HCT116 (cell line): ENCODE measurements at regions not wholly inside any gene's neighbourhood (a gene's known extent, or its start where the extent isn't known, plus 50 kb on each side); places are given as distances from the start of the nearest gene placed in this dataset.

ENCODE experiments used
- CBX3 ChIP-seq: IDR thresholded peaks from 2 replicates; pipeline ENCODE4 v1.6.1; 2012; ENCODE audit warnings: low read depth
- CEBPB ChIP-seq: IDR thresholded peaks from 2 replicates; pipeline ENCODE4 v1.6.1; 2012; ENCODE audit warnings: low read depth
- EGR1 ChIP-seq: IDR thresholded peaks from 2 replicates; pipeline ENCODE4 v1.6.1; 2012; ENCODE audit warnings: low read depth
- EZH2 ChIP-seq: fragments of 200-600 bp; sonication (generic); IDR thresholded peaks from 2 replicates; pipeline ENCODE4 v1.6.1; 2017; ENCODE audit warnings: antibody characterized with exemption, mixed run types
- JUND ChIP-seq: IDR thresholded peaks from 2 replicates; pipeline ENCODE4 v1.6.1; 2012
- POLR2A ChIP-seq: IDR thresholded peaks from 2 replicates; pipeline ENCODE4 v1.7.0; 2011; ENCODE audit warnings: borderline replicate concordance; ENCODE audit not compliant: insufficient read depth, insufficient read length; ENCODE audit errors: extremely low read depth
- SP1 ChIP-seq: IDR thresholded peaks from 2 replicates; pipeline ENCODE4 v1.6.1; 2012; ENCODE audit warnings: low read depth
- TCF7L2 ChIP-seq: IDR thresholded peaks from 2 replicates; pipeline ENCODE4 v1.7.0; 2011; ENCODE audit warnings: borderline replicate concordance, inconsistent platforms; ENCODE audit not compliant: insufficient read depth, insufficient read length; ENCODE audit errors: extremely low read depth
- YY1 ChIP-seq: IDR thresholded peaks from 2 replicates; pipeline ENCODE4 v1.6.1; 2011; ENCODE audit warnings: low read length, low read depth, moderate library complexity, mild to moderate bottlenecking; ENCODE audit not compliant: insufficient replicate concordance; ENCODE audit errors: extremely low read depth
- TF ChIP-seq, protein P1 (sequence below), 3 experiments: fragments of 200-600 bp in 1 of 3; sonication (generic) in 1 of 3; IDR thresholded peaks in 2 of 3; conservative IDR thresholded peaks in 1 of 3; 2 replicates each; pipeline ENCODE4 v1.5.1; 2012 to 2017; ENCODE audit warnings: low read depth in 2 of 3, low read length in 2 of 3, antibody characterized with exemption in 1 of 3, borderline replicate concordance in 1 of 3, control low read depth in 1 of 3, mild to moderate bottlenecking in 1 of 3, mixed read lengths in 1 of 3, mixed run types in 1 of 3, moderate library complexity in 1 of 3; ENCODE audit not compliant: insufficient read depth in 1 of 3
- TF ChIP-seq, protein P2 (sequence below): IDR thresholded peaks from 2 replicates; pipeline ENCODE4 v1.6.1; 2012; ENCODE audit warnings: low read depth
- TF ChIP-seq, protein P3 (sequence below): IDR thresholded peaks from 2 replicates; pipeline ENCODE4 v1.6.1; 2012

DNA sequence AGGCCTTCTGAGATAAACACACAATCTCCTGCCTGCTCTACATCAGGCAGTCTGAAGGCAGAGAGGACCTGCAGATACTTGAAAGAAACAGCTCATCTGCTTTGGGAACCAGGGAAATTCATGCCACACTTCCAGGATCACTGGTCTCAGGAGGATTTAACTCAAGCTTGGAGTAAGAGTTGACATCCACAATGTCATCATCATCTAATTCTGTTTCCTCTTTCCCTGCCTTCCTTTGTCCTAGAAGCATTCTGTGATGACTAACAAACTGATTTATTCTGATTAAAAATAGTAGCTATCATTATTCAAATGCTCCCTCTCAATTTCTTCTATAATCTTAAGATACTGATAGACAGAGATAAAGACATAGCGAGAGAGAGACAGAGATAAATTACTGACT lies 766.8 kb downstream of the BCL11A start:
- no peak for TF ChIP-seq EZH2
- TF ChIP-seq, protein P1, sequence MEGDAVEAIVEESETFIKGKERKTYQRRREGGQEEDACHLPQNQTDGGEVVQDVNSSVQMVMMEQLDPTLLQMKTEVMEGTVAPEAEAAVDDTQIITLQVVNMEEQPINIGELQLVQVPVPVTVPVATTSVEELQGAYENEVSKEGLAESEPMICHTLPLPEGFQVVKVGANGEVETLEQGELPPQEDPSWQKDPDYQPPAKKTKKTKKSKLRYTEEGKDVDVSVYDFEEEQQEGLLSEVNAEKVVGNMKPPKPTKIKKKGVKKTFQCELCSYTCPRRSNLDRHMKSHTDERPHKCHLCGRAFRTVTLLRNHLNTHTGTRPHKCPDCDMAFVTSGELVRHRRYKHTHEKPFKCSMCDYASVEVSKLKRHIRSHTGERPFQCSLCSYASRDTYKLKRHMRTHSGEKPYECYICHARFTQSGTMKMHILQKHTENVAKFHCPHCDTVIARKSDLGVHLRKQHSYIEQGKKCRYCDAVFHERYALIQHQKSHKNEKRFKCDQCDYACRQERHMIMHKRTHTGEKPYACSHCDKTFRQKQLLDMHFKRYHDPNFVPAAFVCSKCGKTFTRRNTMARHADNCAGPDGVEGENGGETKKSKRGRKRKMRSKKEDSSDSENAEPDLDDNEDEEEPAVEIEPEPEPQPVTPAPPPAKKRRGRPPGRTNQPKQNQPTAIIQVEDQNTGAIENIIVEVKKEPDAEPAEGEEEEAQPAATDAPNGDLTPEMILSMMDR (IDR thresholded peaks at IDR 0.05 in 2 of 3, conservative IDR thresholded peaks at IDR 0.05 in 1 of 3; ENCODE audit: borderline replicate concordance in 1 of 3, insufficient read depth in 1 of 3, low read depth in 2 of 3, low read length in 2 of 3) = no peak
- TF ChIP-seq POLR2A = no peak
- TF ChIP-seq EGR1 = no peak
- TF ChIP-seq, protein P2, sequence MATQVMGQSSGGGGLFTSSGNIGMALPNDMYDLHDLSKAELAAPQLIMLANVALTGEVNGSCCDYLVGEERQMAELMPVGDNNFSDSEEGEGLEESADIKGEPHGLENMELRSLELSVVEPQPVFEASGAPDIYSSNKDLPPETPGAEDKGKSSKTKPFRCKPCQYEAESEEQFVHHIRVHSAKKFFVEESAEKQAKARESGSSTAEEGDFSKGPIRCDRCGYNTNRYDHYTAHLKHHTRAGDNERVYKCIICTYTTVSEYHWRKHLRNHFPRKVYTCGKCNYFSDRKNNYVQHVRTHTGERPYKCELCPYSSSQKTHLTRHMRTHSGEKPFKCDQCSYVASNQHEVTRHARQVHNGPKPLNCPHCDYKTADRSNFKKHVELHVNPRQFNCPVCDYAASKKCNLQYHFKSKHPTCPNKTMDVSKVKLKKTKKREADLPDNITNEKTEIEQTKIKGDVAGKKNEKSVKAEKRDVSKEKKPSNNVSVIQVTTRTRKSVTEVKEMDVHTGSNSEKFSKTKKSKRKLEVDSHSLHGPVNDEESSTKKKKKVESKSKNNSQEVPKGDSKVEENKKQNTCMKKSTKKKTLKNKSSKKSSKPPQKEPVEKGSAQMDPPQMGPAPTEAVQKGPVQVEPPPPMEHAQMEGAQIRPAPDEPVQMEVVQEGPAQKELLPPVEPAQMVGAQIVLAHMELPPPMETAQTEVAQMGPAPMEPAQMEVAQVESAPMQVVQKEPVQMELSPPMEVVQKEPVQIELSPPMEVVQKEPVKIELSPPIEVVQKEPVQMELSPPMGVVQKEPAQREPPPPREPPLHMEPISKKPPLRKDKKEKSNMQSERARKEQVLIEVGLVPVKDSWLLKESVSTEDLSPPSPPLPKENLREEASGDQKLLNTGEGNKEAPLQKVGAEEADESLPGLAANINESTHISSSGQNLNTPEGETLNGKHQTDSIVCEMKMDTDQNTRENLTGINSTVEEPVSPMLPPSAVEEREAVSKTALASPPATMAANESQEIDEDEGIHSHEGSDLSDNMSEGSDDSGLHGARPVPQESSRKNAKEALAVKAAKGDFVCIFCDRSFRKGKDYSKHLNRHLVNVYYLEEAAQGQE = no peak
- TF ChIP-seq JUND = no peak
- TF ChIP-seq CEBPB = no peak
- no peak for TF ChIP-seq CBX3
- no peak for TF ChIP-seq YY1
- TF ChIP-seq, protein P3, sequence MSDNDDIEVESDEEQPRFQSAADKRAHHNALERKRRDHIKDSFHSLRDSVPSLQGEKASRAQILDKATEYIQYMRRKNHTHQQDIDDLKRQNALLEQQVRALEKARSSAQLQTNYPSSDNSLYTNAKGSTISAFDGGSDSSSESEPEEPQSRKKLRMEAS = no peak
- no peak for TF ChIP-seq SP1
- no peak for TF ChIP-seq TCF7L2
